PFSK-1 (cell line): ENCODE measurements at regions not wholly inside any gene's neighbourhood (a gene's known extent, or its start where the extent isn't known, plus 50 kb on each side); places are given as distances from the start of the nearest gene placed in this dataset.

Experiments
- TAF1 ChIP-seq: IDR thresholded peaks from 2 replicates; pipeline ENCODE4 v1.6.1; 2012; ENCODE audit warnings: low read length, control low read depth, borderline replicate concordance; ENCODE audit not compliant: insufficient read depth
- TF ChIP-seq, protein P1 (sequence below), 2 experiments: IDR thresholded peaks; 2 replicates each; pipeline versions ENCODE4 v1.6.1 to v1.8.0; 2011 to 2012; ENCODE audit warnings: low read depth in 2 of 2, low read length in 2 of 2, control low read depth in 1 of 2, inconsistent platforms in 1 of 2, mild to moderate bottlenecking in 1 of 2, moderate library complexity in 1 of 2; ENCODE audit not compliant: insufficient read depth in 1 of 2

DNA sequence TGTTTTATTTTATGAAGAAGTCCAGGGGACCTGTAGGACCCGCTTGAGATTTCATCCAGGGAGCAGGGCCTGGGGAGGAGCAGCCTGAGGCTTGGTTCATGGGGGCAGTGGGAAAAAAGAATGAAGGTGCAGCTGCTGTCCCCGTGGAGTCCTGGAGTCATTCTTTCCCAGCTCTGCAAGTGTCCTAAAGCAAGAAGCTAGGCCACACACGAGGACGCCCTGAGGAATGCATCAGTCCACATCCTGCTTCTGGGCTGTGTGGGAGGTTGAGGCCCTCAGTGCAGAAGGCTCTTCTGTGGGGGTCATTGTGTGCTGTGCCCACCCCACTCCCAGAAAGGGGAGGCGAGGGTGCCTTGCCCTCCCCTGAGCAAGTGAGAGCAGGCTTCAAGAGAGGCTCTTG is 179.9 kb upstream of the HS6ST1 start:
- no peak for TF ChIP-seq TAF1
- TF ChIP-seq, protein P1, sequence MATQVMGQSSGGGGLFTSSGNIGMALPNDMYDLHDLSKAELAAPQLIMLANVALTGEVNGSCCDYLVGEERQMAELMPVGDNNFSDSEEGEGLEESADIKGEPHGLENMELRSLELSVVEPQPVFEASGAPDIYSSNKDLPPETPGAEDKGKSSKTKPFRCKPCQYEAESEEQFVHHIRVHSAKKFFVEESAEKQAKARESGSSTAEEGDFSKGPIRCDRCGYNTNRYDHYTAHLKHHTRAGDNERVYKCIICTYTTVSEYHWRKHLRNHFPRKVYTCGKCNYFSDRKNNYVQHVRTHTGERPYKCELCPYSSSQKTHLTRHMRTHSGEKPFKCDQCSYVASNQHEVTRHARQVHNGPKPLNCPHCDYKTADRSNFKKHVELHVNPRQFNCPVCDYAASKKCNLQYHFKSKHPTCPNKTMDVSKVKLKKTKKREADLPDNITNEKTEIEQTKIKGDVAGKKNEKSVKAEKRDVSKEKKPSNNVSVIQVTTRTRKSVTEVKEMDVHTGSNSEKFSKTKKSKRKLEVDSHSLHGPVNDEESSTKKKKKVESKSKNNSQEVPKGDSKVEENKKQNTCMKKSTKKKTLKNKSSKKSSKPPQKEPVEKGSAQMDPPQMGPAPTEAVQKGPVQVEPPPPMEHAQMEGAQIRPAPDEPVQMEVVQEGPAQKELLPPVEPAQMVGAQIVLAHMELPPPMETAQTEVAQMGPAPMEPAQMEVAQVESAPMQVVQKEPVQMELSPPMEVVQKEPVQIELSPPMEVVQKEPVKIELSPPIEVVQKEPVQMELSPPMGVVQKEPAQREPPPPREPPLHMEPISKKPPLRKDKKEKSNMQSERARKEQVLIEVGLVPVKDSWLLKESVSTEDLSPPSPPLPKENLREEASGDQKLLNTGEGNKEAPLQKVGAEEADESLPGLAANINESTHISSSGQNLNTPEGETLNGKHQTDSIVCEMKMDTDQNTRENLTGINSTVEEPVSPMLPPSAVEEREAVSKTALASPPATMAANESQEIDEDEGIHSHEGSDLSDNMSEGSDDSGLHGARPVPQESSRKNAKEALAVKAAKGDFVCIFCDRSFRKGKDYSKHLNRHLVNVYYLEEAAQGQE (IDR thresholded peaks at IDR 0.05; ENCODE audit: insufficient read depth in 1 of 2, low read depth in 2 of 2, low read length in 2 of 2) = no peak
